OCI-LY1 (cell line): ENCODE measurements at regions not wholly inside any gene's neighbourhood (a gene's known extent, or its start where the extent isn't known, plus 50 kb on each side); places are given as distances from the start of the nearest gene placed in this dataset.

Source experiments
- H2AFZ ChIP-seq: fragments of 200-600 bp; sonication (generic), shearing (Covaris generic); 2 replicates; pipeline ENCODE4 v1.6.0; 2014; ENCODE audit warnings: antibody characterized with exemption, mild to moderate bottlenecking, low read length
- H3F3A ChIP-seq: fragments of 200-600 bp; sonication (generic), shearing (Covaris generic); 2 replicates; pipeline ENCODE4 v1.6.0; 2014; ENCODE audit warnings: mild to moderate bottlenecking, antibody characterized with exemption, low read length, moderate library complexity; ENCODE audit not compliant: insufficient read depth
- H3K27ac ChIP-seq: fragments of 200-600 bp; sonication (generic); 2 replicates; pipeline ENCODE4 v1.5.1; 2014; ENCODE audit warnings: low read length, mixed run types, mild to moderate bottlenecking, low read depth; ENCODE audit not compliant: poor library complexity, severe bottlenecking
- H3K27me3 ChIP-seq: fragments of 200-600 bp; sonication (generic); 2 replicates; pipeline ENCODE4 v1.6.0; 2014; ENCODE audit warnings: antibody characterized with exemption, mild to moderate bottlenecking, low read length, moderate library complexity; ENCODE audit not compliant: insufficient read depth
- H3K36me3 ChIP-seq: fragments of 200-600 bp; sonication (generic); 2 replicates; pipeline ENCODE4 v1.6.1; 2014; ENCODE audit warnings: mild to moderate bottlenecking, antibody characterized with exemption, low read length, moderate library complexity, mixed read lengths; ENCODE audit not compliant: insufficient read depth
- H3K4me1 ChIP-seq: fragments of 200-600 bp; sonication (generic); 2 replicates; pipeline ENCODE4 v1.5.1; 2014; ENCODE audit warnings: mild to moderate bottlenecking, low read length, moderate library complexity; ENCODE audit not compliant: insufficient read depth, severe bottlenecking
- H3K4me2 ChIP-seq: fragments of 200-600 bp; sonication (generic), shearing (Covaris generic); 2 replicates; pipeline ENCODE4 v1.6.1; 2014; ENCODE audit warnings: low read length
- H3K4me3 ChIP-seq: fragments of 200-600 bp; sonication (generic); 2 replicates; pipeline ENCODE4 v1.5.1; 2014; ENCODE audit warnings: low read length, low read depth, mild to moderate bottlenecking, mixed read lengths; ENCODE audit not compliant: poor library complexity, severe bottlenecking
- H3K79me2 ChIP-seq: fragments of 200-600 bp; shearing (Covaris generic); 2 replicates; pipeline ENCODE4 v1.6.1; 2016; ENCODE audit warnings: mixed run types, low read length, mixed read lengths; ENCODE audit not compliant: insufficient read depth
- H3K9ac ChIP-seq: fragments of 200-600 bp; sonication (generic), shearing (Covaris generic); 2 replicates; pipeline ENCODE4 v1.6.1; 2014; ENCODE audit warnings: mild to moderate bottlenecking, low read length, mixed read lengths
- H3K9me2 ChIP-seq: fragments of 200-600 bp; sonication (generic), shearing (Covaris generic); 2 replicates; pipeline ENCODE4 v1.6.1; 2014; ENCODE audit warnings: low read depth, mild to moderate bottlenecking, low read length, mixed read lengths
- H3K9me3 ChIP-seq: fragments of 200-600 bp; shearing (Covaris generic); 2 replicates; pipeline ENCODE4 v1.6.1; 2014; ENCODE audit warnings: low read length, mixed read lengths
- H4K20me1 ChIP-seq: fragments of 200-600 bp; sonication (generic), shearing (Covaris generic); 2 replicates; pipeline ENCODE4 v1.6.0; 2016; ENCODE audit warnings: mild to moderate bottlenecking, low read length; ENCODE audit not compliant: insufficient read depth
- EZH2 ChIP-seq: fragments of 200-600 bp; sonication (generic), shearing (Covaris generic); IDR thresholded peaks from 2 replicates; pipeline ENCODE4 v1.8.0; 2017; ENCODE audit warnings: borderline replicate concordance, mixed run types, mild to moderate bottlenecking, antibody characterized with exemption, low read length, moderate library complexity, mixed read lengths
- TF ChIP-seq, protein P1 (sequence below): fragments of 200-600 bp; sonication (generic), shearing (Covaris generic); IDR thresholded peaks from 2 replicates; pipeline ENCODE4 v1.5.1; 2017; ENCODE audit warnings: mild to moderate bottlenecking, antibody characterized with exemption, low read length, moderate library complexity, mixed read lengths

DNA sequence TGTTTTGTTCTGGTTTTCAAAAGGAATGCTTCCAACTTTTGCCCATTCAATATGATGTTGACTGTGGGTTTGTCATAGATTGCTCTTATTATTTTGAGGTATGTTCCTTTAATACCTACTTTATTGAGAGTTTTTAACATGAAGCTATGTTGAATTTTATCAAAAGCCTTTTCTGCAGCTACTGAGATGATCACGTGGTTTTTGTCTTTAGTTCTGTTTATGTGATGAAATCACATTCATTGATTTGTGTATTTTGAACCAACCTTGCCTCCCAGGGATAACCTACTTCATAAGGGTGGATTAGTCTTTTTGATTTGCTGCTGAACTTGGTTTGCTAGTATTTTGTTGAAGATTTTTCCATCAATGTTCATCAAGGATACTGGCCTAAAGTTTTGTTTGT is 92.7 kb upstream of the TCF21 start:
- Histone ChIP-seq H3F3A (no peaks in the 10 kb centered on the region), H3K36me3 (no peaks in the 10 kb centered on the region), H3K27me3 (no peaks in the 10 kb centered on the region), H3K4me1 (no peaks in the 10 kb centered on the region), H3K9ac (no peak overlapping the region), H3K79me2 (no peaks in the 10 kb centered on the region), H3K9me2 (no peaks in the 10 kb centered on the region), H3K27ac (no peak overlapping the region), H4K20me1 (no peaks in the 10 kb centered on the region), H3K4me2 (no peak overlapping the region), H3K9me3 (no peaks in the 10 kb centered on the region), H2AFZ (no peak overlapping the region), H3K4me3 (no peak overlapping the region)
- TF ChIP-seq, protein P1, sequence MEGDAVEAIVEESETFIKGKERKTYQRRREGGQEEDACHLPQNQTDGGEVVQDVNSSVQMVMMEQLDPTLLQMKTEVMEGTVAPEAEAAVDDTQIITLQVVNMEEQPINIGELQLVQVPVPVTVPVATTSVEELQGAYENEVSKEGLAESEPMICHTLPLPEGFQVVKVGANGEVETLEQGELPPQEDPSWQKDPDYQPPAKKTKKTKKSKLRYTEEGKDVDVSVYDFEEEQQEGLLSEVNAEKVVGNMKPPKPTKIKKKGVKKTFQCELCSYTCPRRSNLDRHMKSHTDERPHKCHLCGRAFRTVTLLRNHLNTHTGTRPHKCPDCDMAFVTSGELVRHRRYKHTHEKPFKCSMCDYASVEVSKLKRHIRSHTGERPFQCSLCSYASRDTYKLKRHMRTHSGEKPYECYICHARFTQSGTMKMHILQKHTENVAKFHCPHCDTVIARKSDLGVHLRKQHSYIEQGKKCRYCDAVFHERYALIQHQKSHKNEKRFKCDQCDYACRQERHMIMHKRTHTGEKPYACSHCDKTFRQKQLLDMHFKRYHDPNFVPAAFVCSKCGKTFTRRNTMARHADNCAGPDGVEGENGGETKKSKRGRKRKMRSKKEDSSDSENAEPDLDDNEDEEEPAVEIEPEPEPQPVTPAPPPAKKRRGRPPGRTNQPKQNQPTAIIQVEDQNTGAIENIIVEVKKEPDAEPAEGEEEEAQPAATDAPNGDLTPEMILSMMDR: no peak
- no peak for TF ChIP-seq EZH2

DNA sequence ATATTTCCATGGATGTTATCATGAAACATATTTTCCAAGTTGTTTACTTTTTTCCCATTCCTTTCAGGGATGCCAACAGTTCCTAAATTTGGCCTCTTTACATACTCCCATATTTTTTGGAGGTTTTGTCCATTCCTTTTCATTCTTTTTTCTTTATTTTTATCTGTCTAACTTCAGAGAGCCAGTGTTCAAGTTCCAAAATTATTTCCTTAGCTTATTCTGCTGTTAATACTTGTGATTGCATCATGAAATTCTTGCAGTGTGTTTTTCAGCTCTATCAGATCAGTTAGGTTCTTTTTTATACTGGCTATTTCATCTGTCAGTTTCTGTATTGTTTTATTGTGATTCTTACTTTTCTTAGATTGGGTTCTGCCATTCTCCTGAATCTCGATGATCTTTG is 89.9 kb upstream of the TCF21 start:
- Histone ChIP-seq H3K4me2 (no peak overlapping the region), H2AFZ (no peak overlapping the region), H3K4me1 (no peaks in the 10 kb centered on the region), H3K27ac (no peak overlapping the region), H3F3A (no peaks in the 10 kb centered on the region), H3K9ac (no peak overlapping the region), H3K9me2 (no peaks in the 10 kb centered on the region), H3K36me3 (no peaks in the 10 kb centered on the region), H3K79me2 (no peaks in the 10 kb centered on the region), H4K20me1 (no peaks in the 10 kb centered on the region), H3K9me3 (no peaks in the 10 kb centered on the region), H3K27me3 (no peaks in the 10 kb centered on the region), H3K4me3 (no peak overlapping the region)
- TF ChIP-seq, protein P1: no peak
- no peak for TF ChIP-seq EZH2

DNA sequence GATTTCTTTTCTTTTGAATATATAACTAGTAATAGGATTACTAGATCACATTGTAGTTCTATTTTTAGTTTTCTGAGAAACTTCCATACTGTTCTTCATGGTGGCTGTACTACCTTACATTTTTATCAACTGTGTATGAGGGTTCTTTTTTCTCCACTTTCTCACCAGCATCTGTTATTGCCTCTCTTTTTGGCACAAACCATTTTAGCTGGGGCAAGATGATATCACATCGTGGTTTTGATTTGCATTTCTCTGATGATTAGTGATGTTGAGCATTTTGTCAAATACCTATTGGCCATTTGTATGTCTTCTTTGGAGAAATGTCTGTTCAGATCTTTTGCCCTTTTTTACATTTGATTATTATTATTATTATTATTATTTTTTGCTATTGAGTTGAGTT is 86.1 kb upstream of the TCF21 start:
- Histone ChIP-seq H3K4me1 (no peaks in the 10 kb centered on the region), H3K79me2 (no peaks in the 10 kb centered on the region), H3K27ac (no peak overlapping the region), H3K9ac (no peak overlapping the region), H2AFZ (no peak overlapping the region), H4K20me1 (no peaks in the 10 kb centered on the region), H3F3A (no peaks in the 10 kb centered on the region), H3K36me3 (no peaks in the 10 kb centered on the region), H3K27me3 (no peaks in the 10 kb centered on the region), H3K9me2 (no peaks in the 10 kb centered on the region), H3K9me3 (no peaks in the 10 kb centered on the region), H3K4me3 (no peak overlapping the region), H3K4me2 (no peak overlapping the region)
- TF ChIP-seq, protein P1: no peak
- TF ChIP-seq EZH2: no peak
